HCT116 (cell line): ENCODE measurements at regions not wholly inside any gene's neighbourhood (a gene's known extent, or its start where the extent isn't known, plus 50 kb on each side); places are given as distances from the start of the nearest gene placed in this dataset.

Experiments
- ATAC-seq: fragments of 200-7000 bp; cut with Tn5 transposase; 2 replicates; pipeline ENCODE4 v1.9.1; 2020; ENCODE audit warnings: mild to moderate bottlenecking, moderate library complexity
- BruUV-seq: library from RNA; stranded (reverse); fragments of 400-500 nt; replicated peaks from 2 replicates; lab custom pipeline; 2021; lab: Mats Ljungman, UMichigan
- CTCF ChIA-PET: fragments of 300-600 bp; sonication (Branson Sonifier 250); formaldehyde crosslinking; loops from one replicate; lab custom pipeline; 2021; ENCODE audit warnings: antibody characterized with exemption; lab: Charles Lee
- POLR2A ChIA-PET: fragments of 300-600, 350-600 bp; sonication (Branson Sonifier 250); formaldehyde crosslinking; loops from one replicate; lab custom pipeline; 2021; ENCODE audit warnings: antibody characterized with exemption; lab: Charles Lee
- RAD21 ChIA-PET, 2 experiments: fragments of 300-600 bp; sonication (Branson Sonifier 250); formaldehyde crosslinking; loops; one replicate each; lab custom pipeline; 2023; ENCODE audit warnings: low total read pairs in 2 of 2; ENCODE audit not compliant: uncharacterized antibody in 2 of 2, unreplicated experiment in 2 of 2, low non-redundant PET in 1 of 2; lab: Charles Lee
- DNase-seq: peaks from one replicate; pipeline ENCODE4 v3.0.0-alpha.2; 2010; ENCODE audit warnings: low read depth, low spot score
- H2AFZ ChIP-seq: fragments of 200-600 bp; shearing (Covaris generic), sonication (generic); 2 replicates; pipeline ENCODE4 v1.6.1; 2017; ENCODE audit warnings: low read depth, mixed run types, mixed read lengths, antibody characterized with exemption, low read length; ENCODE audit not compliant: poor library complexity, severe bottlenecking
- H3K27ac ChIP-seq: 2 replicates; pipeline ENCODE4 v1.5.1; 2012; ENCODE audit warnings: low read depth, low read length
- H3K27me3 ChIP-seq: fragments of 200-600 bp; sonication (generic); 2 replicates; pipeline ENCODE4 v1.6.1; 2016; ENCODE audit warnings: mixed run types, low read length, mixed read lengths; ENCODE audit not compliant: insufficient read depth
- H3K36me3 ChIP-seq, 2 experiments: fragments of 200-500 bp in 1 of 2; fragments of 200-600 bp in 1 of 2; sonication (Bioruptor generic) in 1 of 2; sonication (generic) in 1 of 2; 2 replicates each; pipeline versions ENCODE4 v1.5.1 to v1.6.1; 2014 to 2016; ENCODE audit warnings: low read length in 2 of 2, inconsistent platforms in 1 of 2, mixed read lengths in 1 of 2, mixed run types in 1 of 2; ENCODE audit not compliant: insufficient read depth in 2 of 2, control insufficient read depth in 1 of 2
- H3K4me1 ChIP-seq, 2 experiments: fragments of 200-600 bp in 1 of 2; sonication (generic) in 1 of 2; 2 replicates each; pipeline versions ENCODE4 v1.5.1 to v1.6.1; 2012 to 2017; ENCODE audit warnings: low read length in 2 of 2, inconsistent platforms in 1 of 2, mild to moderate bottlenecking in 1 of 2, mixed read lengths in 1 of 2, mixed run types in 1 of 2, moderate library complexity in 1 of 2; ENCODE audit not compliant: insufficient read depth in 2 of 2, control insufficient read depth in 1 of 2
- H3K4me2 ChIP-seq: fragments of 200-600 bp; sonication (generic); 2 replicates; pipeline ENCODE4 v1.6.1; 2017; ENCODE audit warnings: mixed run types, low read length, mixed read lengths
- H3K4me3 ChIP-seq, 2 experiments: fragments of 200-600 bp in 1 of 2; sonication (generic) in 1 of 2; replicated peaks in 1 of 2; 2 replicates each; pipeline ENCODE4 v1.5.1; 2011 to 2016; ENCODE audit warnings: low read length in 2 of 2, control low read depth in 1 of 2, low read depth in 1 of 2, mild to moderate bottlenecking in 1 of 2, mixed read lengths in 1 of 2, mixed run types in 1 of 2
- H3K79me2 ChIP-seq: fragments of 200-600 bp; sonication (generic); 2 replicates; pipeline ENCODE4 v1.6.1; 2017; ENCODE audit warnings: mild to moderate bottlenecking, mixed run types, low read length, moderate library complexity, mixed read lengths; ENCODE audit not compliant: insufficient read depth
- H3K9ac ChIP-seq: fragments of 200-600 bp; sonication (generic); 2 replicates; pipeline ENCODE4 v1.6.1; 2016; ENCODE audit warnings: low read length, mixed read lengths
- H3K9me2 ChIP-seq: fragments of 200-600 bp; sonication (generic), shearing (Covaris generic); 2 replicates; pipeline ENCODE4 v1.6.1; 2017; ENCODE audit warnings: mixed run types, mild to moderate bottlenecking, moderate library complexity; ENCODE audit not compliant: insufficient read depth
- H3K9me3 ChIP-seq, 2 experiments: fragments of 200-500 bp in 1 of 2; fragments of 200-600 bp in 1 of 2; sonication (Bioruptor generic) in 1 of 2; sonication (generic) in 1 of 2; 2 replicates each; pipeline ENCODE4 v1.6.1; 2014 to 2017; ENCODE audit warnings: low read length in 2 of 2, mixed read lengths in 2 of 2, inconsistent platforms in 1 of 2, low read depth in 1 of 2, mild to moderate bottlenecking in 1 of 2, mixed run types in 1 of 2, moderate library complexity in 1 of 2; ENCODE audit not compliant: control insufficient read depth in 1 of 2, insufficient read depth in 1 of 2
- H4K20me1 ChIP-seq: fragments of 200-600 bp; sonication (generic), shearing (Covaris generic); 2 replicates; pipeline ENCODE4 v1.6.1; 2017; ENCODE audit warnings: mixed run types, mild to moderate bottlenecking, moderate library complexity; ENCODE audit not compliant: insufficient read depth
- CBX3 ChIP-seq: IDR thresholded peaks from 2 replicates; pipeline ENCODE4 v1.6.1; 2012; ENCODE audit warnings: low read depth
- CEBPB ChIP-seq: IDR thresholded peaks from 2 replicates; pipeline ENCODE4 v1.6.1; 2012; ENCODE audit warnings: low read depth
- EGR1 ChIP-seq: IDR thresholded peaks from 2 replicates; pipeline ENCODE4 v1.6.1; 2012; ENCODE audit warnings: low read depth
- ELF1 ChIP-seq: IDR thresholded peaks from 2 replicates; pipeline ENCODE4 v1.6.1; 2012; ENCODE audit warnings: low read depth, borderline replicate concordance
- FOSL1 ChIP-seq: IDR thresholded peaks from 2 replicates; pipeline ENCODE4 v1.6.1; 2012; ENCODE audit warnings: low read depth
- POLR2A ChIP-seq: IDR thresholded peaks from 2 replicates; pipeline ENCODE4 v1.7.0; 2011; ENCODE audit warnings: borderline replicate concordance; ENCODE audit not compliant: insufficient read depth, insufficient read length; ENCODE audit errors: extremely low read depth
- POLR2AphosphoS5 ChIP-seq: IDR thresholded peaks from 2 replicates; pipeline ENCODE4 v1.6.1; 2011; ENCODE audit warnings: mild to moderate bottlenecking, low read depth, low read length, moderate library complexity
- RAD21 ChIP-seq: IDR thresholded peaks from 2 replicates; pipeline ENCODE4 v1.6.1; 2012; ENCODE audit warnings: low read depth, mild to moderate bottlenecking
- SP1 ChIP-seq: IDR thresholded peaks from 2 replicates; pipeline ENCODE4 v1.6.1; 2012; ENCODE audit warnings: low read depth
- SRF ChIP-seq: IDR thresholded peaks from 2 replicates; pipeline ENCODE4 v1.6.1; 2012; ENCODE audit warnings: low read depth
- ZNF274 ChIP-seq: fragments of 200-500 bp; sonication (Bioruptor generic); IDR thresholded peaks from 2 replicates; pipeline ENCODE4 v1.6.1; 2014; ENCODE audit warnings: mild to moderate bottlenecking, low read depth, low read length, inconsistent platforms
- intact Hi-C: fragments of 100-400 bp; cut with micrococcal nuclease; formaldehyde crosslinking; loops from 2 replicates; pipeline ENCODE4 v1.10.0; 2022
- TF ChIP-seq, protein P1 (sequence below), 3 experiments: fragments of 200-600 bp in 1 of 3; sonication (generic) in 1 of 3; IDR thresholded peaks in 2 of 3; conservative IDR thresholded peaks in 1 of 3; 2 replicates each; pipeline ENCODE4 v1.5.1; 2012 to 2017; ENCODE audit warnings: low read depth in 2 of 3, low read length in 2 of 3, antibody characterized with exemption in 1 of 3, borderline replicate concordance in 1 of 3, control low read depth in 1 of 3, mild to moderate bottlenecking in 1 of 3, mixed read lengths in 1 of 3, mixed run types in 1 of 3, moderate library complexity in 1 of 3; ENCODE audit not compliant: insufficient read depth in 1 of 3
- TF ChIP-seq, protein P2 (sequence below): IDR thresholded peaks from 2 replicates; pipeline ENCODE4 v1.6.1; 2011; ENCODE audit warnings: mild to moderate bottlenecking, low read length, moderate library complexity; ENCODE audit not compliant: insufficient replicate concordance; ENCODE audit errors: extremely low read depth
- TF ChIP-seq, protein P3 (sequence below): IDR thresholded peaks from 2 replicates; pipeline ENCODE4 v1.6.1; 2012; ENCODE audit warnings: low read depth

DNA sequence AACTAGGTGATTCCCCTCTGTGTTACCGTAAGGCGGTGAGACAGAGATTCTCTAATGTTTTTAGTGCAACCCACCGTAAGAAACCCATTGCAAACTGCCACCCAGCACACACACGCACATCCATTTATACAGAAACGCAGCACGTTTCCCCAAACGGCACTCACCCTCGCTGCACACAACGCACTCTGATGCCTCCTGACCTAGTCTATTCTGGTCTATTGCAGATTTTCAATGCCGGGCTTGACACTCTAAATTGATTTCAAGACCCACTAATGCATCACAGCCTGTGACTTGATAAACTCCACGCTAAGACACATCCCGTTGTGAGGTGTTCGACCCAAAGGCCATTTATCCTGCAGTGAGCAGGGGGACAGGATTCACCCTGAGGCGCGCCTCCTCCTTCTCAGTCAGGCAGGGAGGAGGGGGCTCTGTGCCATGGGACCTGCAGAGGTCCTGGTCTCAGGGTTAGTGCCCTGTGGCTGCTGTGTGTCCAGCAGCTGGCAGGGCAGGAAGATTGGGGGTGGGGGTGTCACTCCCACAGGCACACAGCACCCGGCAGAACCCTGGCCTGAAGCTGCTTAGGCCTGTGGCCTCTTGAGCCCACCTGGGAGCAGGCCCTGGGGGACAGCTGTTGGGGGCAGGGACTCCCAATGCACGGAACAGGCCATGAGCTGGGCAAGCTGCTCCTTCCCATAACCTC, 335.6 kb downstream of the PREX1 start:
- Histone ChIP-seq H3K9me2 (no peaks in the 10 kb centered on the region), H3K4me2 (no peak overlapping the region), H3K9me3 (no peaks in the 10 kb centered on the region), H3K79me2 (no peaks in the 10 kb centered on the region), H4K20me1 (no peaks in the 10 kb centered on the region), H3K27ac (no peak overlapping the region), H3K9ac (no peak overlapping the region), H2AFZ (no peak overlapping the region), H3K36me3 (no peaks in the 10 kb centered on the region), H3K27me3 (peaks cover 11% of the 10 kb centered on the region), H3K4me3 (no peak overlapping the region), H3K4me1 (peaks cover 0 to 14% of the 10 kb centered on the region in 2 experiments; a peak in 2 of 4 replicates)
- POLR2A ChIA-PET: no interaction called here
- ATAC-seq (no peak), DNase-seq (no peak)
- CTCF ChIA-PET: no interaction called here
- TF ChIP-seq, protein P1, sequence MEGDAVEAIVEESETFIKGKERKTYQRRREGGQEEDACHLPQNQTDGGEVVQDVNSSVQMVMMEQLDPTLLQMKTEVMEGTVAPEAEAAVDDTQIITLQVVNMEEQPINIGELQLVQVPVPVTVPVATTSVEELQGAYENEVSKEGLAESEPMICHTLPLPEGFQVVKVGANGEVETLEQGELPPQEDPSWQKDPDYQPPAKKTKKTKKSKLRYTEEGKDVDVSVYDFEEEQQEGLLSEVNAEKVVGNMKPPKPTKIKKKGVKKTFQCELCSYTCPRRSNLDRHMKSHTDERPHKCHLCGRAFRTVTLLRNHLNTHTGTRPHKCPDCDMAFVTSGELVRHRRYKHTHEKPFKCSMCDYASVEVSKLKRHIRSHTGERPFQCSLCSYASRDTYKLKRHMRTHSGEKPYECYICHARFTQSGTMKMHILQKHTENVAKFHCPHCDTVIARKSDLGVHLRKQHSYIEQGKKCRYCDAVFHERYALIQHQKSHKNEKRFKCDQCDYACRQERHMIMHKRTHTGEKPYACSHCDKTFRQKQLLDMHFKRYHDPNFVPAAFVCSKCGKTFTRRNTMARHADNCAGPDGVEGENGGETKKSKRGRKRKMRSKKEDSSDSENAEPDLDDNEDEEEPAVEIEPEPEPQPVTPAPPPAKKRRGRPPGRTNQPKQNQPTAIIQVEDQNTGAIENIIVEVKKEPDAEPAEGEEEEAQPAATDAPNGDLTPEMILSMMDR (IDR thresholded peaks at IDR 0.05 in 2 of 3, conservative IDR thresholded peaks at IDR 0.05 in 1 of 3; ENCODE audit: borderline replicate concordance in 1 of 3, insufficient read depth in 1 of 3, low read depth in 2 of 3, low read length in 2 of 3): no peak
- TF ChIP-seq EGR1: no peak
- no peak for TF ChIP-seq POLR2AphosphoS5
- no peak for TF ChIP-seq CEBPB
- TF ChIP-seq SRF: no peak
- TF ChIP-seq FOSL1: no peak
- TF ChIP-seq RAD21: no peak
- TF ChIP-seq, protein P2, sequence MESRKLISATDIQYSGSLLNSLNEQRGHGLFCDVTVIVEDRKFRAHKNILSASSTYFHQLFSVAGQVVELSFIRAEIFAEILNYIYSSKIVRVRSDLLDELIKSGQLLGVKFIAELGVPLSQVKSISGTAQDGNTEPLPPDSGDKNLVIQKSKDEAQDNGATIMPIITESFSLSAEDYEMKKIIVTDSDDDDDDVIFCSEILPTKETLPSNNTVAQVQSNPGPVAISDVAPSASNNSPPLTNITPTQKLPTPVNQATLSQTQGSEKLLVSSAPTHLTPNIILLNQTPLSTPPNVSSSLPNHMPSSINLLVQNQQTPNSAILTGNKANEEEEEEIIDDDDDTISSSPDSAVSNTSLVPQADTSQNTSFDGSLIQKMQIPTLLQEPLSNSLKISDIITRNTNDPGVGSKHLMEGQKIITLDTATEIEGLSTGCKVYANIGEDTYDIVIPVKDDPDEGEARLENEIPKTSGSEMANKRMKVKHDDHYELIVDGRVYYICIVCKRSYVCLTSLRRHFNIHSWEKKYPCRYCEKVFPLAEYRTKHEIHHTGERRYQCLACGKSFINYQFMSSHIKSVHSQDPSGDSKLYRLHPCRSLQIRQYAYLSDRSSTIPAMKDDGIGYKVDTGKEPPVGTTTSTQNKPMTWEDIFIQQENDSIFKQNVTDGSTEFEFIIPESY: no peak
- TF ChIP-seq CBX3: no peak
- TF ChIP-seq POLR2A: no peak
- no peak for TF ChIP-seq SP1
- TF ChIP-seq, protein P3, sequence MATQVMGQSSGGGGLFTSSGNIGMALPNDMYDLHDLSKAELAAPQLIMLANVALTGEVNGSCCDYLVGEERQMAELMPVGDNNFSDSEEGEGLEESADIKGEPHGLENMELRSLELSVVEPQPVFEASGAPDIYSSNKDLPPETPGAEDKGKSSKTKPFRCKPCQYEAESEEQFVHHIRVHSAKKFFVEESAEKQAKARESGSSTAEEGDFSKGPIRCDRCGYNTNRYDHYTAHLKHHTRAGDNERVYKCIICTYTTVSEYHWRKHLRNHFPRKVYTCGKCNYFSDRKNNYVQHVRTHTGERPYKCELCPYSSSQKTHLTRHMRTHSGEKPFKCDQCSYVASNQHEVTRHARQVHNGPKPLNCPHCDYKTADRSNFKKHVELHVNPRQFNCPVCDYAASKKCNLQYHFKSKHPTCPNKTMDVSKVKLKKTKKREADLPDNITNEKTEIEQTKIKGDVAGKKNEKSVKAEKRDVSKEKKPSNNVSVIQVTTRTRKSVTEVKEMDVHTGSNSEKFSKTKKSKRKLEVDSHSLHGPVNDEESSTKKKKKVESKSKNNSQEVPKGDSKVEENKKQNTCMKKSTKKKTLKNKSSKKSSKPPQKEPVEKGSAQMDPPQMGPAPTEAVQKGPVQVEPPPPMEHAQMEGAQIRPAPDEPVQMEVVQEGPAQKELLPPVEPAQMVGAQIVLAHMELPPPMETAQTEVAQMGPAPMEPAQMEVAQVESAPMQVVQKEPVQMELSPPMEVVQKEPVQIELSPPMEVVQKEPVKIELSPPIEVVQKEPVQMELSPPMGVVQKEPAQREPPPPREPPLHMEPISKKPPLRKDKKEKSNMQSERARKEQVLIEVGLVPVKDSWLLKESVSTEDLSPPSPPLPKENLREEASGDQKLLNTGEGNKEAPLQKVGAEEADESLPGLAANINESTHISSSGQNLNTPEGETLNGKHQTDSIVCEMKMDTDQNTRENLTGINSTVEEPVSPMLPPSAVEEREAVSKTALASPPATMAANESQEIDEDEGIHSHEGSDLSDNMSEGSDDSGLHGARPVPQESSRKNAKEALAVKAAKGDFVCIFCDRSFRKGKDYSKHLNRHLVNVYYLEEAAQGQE: no peak
- no peak for TF ChIP-seq ELF1
- TF ChIP-seq ZNF274: no peak
- intact Hi-C loops: no loop called here
- RAD21 ChIA-PET: no interaction called here
- no TSS peak for BruUV-seq
